ENCODE measurements at regions not wholly inside any gene's neighbourhood (a gene's known extent, or its start where the extent isn't known, plus 50 kb on each side); places are given as distances from the start of the nearest gene placed in this dataset.

- no peak for TF ChIP-seq EZH2 (IDR thresholded peaks at IDR 0.05; ENCODE audit: borderline replicate concordance)
- no peak for TF ChIP-seq EZH2phosphoT487 (IDR thresholded peaks at IDR 0.05; ENCODE audit: low read depth, severe bottlenecking, unreplicated experiment)
- TF ChIP-seq, protein P1, sequence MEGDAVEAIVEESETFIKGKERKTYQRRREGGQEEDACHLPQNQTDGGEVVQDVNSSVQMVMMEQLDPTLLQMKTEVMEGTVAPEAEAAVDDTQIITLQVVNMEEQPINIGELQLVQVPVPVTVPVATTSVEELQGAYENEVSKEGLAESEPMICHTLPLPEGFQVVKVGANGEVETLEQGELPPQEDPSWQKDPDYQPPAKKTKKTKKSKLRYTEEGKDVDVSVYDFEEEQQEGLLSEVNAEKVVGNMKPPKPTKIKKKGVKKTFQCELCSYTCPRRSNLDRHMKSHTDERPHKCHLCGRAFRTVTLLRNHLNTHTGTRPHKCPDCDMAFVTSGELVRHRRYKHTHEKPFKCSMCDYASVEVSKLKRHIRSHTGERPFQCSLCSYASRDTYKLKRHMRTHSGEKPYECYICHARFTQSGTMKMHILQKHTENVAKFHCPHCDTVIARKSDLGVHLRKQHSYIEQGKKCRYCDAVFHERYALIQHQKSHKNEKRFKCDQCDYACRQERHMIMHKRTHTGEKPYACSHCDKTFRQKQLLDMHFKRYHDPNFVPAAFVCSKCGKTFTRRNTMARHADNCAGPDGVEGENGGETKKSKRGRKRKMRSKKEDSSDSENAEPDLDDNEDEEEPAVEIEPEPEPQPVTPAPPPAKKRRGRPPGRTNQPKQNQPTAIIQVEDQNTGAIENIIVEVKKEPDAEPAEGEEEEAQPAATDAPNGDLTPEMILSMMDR (IDR thresholded peaks at IDR 0.05; ENCODE audit: poor library complexity): no peak
- H3K79me2 ChIP-seq: no peaks in the 10 kb centered on the region
- 68% methylated on average over 3 of the region's 3 CpGs for WGBS (ENCODE audit: low lambda C conversion rate, missing lambda C conversion rate)
- no peak overlapping the region for H3K4me3 ChIP-seq
- H3K27me3 ChIP-seq: peaks cover 3% of the 10 kb centered on the region
- H2AFZ ChIP-seq: no peak overlapping the region
- H4K20me1 ChIP-seq (ENCODE audit: insufficient read depth, poor library complexity, severe bottlenecking): no peaks in the 10 kb centered on the region
- no peak overlapping the region for H3K27ac ChIP-seq
- DNase-seq (ENCODE audit: low spot score): no peak
- no peaks in the 10 kb centered on the region for H3K9me2 ChIP-seq (replicated peaks; ENCODE audit: insufficient read depth)
- H3K9me3 ChIP-seq (ENCODE audit: low read depth): no peaks in the 10 kb centered on the region
- H3K4me2 ChIP-seq: no peak overlapping the region
- no peaks in the 10 kb centered on the region for H3K36me3 ChIP-seq (replicated peaks; ENCODE audit: insufficient read depth, low read depth)
- H3K4me1 ChIP-seq (ENCODE audit: insufficient read depth): no peaks in the 10 kb centered on the region
Measured at GRCh38 chr9:108710424-108710823, 145.4 kb downstream of the ACTL7B start.

GRCh38 chr9:108709997-108710396, 145.8 kb downstream of the ACTL7B start:
- H3K4me2 ChIP-seq: no peak overlapping the region
- H2AFZ ChIP-seq: no peak overlapping the region
- H3K4me3 ChIP-seq: no peak overlapping the region
- no peaks in the 10 kb centered on the region for H3K9me3 ChIP-seq (ENCODE audit: low read depth)
- H3K36me3 ChIP-seq (replicated peaks; ENCODE audit: insufficient read depth, low read depth): no peaks in the 10 kb centered on the region
- no peak overlapping the region for H3K27ac ChIP-seq
- no peaks in the 10 kb centered on the region for H3K9me2 ChIP-seq (replicated peaks; ENCODE audit: insufficient read depth)
- H4K20me1 ChIP-seq (ENCODE audit: insufficient read depth, poor library complexity, severe bottlenecking): no peaks in the 10 kb centered on the region
- H3K4me1 ChIP-seq (ENCODE audit: insufficient read depth): no peaks in the 10 kb centered on the region
- WGBS (ENCODE audit: low lambda C conversion rate, missing lambda C conversion rate): 96% methylated on average over 1 of the region's 1 CpG
- peaks cover 3% of the 10 kb centered on the region for H3K27me3 ChIP-seq
- TF ChIP-seq EZH2phosphoT487 (IDR thresholded peaks at IDR 0.05; ENCODE audit: low read depth, severe bottlenecking, unreplicated experiment) (no peak), EZH2 (IDR thresholded peaks at IDR 0.05; ENCODE audit: borderline replicate concordance) (no peak)
- TF ChIP-seq, protein P1 (IDR thresholded peaks at IDR 0.05; ENCODE audit: poor library complexity): no peak
- no peak for DNase-seq (ENCODE audit: low spot score)
- no peaks in the 10 kb centered on the region for H3K79me2 ChIP-seq

DNA sequence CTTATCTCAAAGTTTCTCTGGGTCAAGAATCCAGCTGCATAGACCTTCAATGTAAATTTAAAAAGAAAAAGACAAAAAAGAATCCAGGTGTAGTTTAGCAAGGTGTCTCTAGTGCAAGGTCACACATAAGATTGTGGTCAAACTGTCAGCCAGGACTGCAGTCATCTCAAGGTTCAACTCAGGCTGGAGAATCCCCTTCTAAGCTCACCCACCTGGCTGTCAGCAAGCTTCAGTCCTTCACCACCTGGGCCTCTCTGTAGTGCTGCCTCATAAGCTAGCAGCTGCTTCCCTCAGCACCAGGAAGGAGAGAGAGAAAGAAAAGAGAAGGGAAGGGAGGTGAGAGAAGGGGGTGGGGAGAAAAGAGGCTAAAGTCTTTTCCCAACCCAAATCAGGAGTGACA, 146.7 kb downstream of the ACTL7B start:
- no peak for DNase-seq (ENCODE audit: low spot score)
- TF ChIP-seq, protein P1 (IDR thresholded peaks at IDR 0.05; ENCODE audit: poor library complexity): no peak
- no peak for TF ChIP-seq EZH2 (IDR thresholded peaks at IDR 0.05; ENCODE audit: borderline replicate concordance)
- TF ChIP-seq EZH2phosphoT487 (IDR thresholded peaks at IDR 0.05; ENCODE audit: low read depth, severe bottlenecking, unreplicated experiment): no peak
- Histone ChIP-seq H3K4me1 (ENCODE audit: insufficient read depth) (no peaks in the 10 kb centered on the region), H3K27ac (no peak overlapping the region), H3K9me2 (replicated peaks; ENCODE audit: insufficient read depth) (no peaks in the 10 kb centered on the region), H2AFZ (no peak overlapping the region), H3K27me3 (peaks cover 3% of the 10 kb centered on the region), H3K4me2 (no peak overlapping the region), H3K4me3 (no peak overlapping the region), H3K79me2 (no peaks in the 10 kb centered on the region), H3K36me3 (replicated peaks; ENCODE audit: insufficient read depth, low read depth) (no peaks in the 10 kb centered on the region), H4K20me1 (ENCODE audit: insufficient read depth, poor library complexity, severe bottlenecking) (no peaks in the 10 kb centered on the region), H3K9me3 (ENCODE audit: low read depth) (no peaks in the 10 kb centered on the region)

DNA sequence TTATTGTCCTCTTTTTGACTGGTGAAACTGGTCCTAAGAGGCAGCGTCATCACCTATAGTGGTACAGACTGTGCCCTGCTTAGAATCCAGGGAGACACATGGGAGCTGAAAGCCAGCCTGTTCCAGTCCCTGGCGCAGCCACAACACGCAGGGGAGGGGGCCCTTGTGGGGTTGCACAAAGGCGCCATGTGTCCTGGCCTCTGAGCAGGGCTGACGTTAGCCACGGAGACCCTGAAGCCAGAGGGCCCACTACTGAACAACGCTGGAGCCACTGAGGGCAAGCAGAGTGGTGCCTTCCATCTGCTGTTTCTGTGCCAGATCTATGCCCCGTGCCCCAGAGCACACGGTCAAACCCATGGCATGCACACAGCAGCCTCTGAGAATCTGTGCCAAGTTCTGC, 147.3 kb downstream of the ACTL7B start:
- DNase-seq (ENCODE audit: low spot score): no peak
- TF ChIP-seq EZH2 (IDR thresholded peaks at IDR 0.05; ENCODE audit: borderline replicate concordance) (no peak), EZH2phosphoT487 (IDR thresholded peaks at IDR 0.05; ENCODE audit: low read depth, severe bottlenecking, unreplicated experiment) (no peak)
- TF ChIP-seq, protein P1 (IDR thresholded peaks at IDR 0.05; ENCODE audit: poor library complexity): no peak
- Histone ChIP-seq H3K27me3 (peaks cover 3% of the 10 kb centered on the region), H3K36me3 (replicated peaks; ENCODE audit: insufficient read depth, low read depth) (no peaks in the 10 kb centered on the region), H2AFZ (no peak overlapping the region), H3K79me2 (no peaks in the 10 kb centered on the region), H3K4me1 (ENCODE audit: insufficient read depth) (no peaks in the 10 kb centered on the region), H4K20me1 (ENCODE audit: insufficient read depth, poor library complexity, severe bottlenecking) (no peaks in the 10 kb centered on the region), H3K9me3 (ENCODE audit: low read depth) (no peaks in the 10 kb centered on the region), H3K4me3 (no peak overlapping the region), H3K4me2 (no peak overlapping the region), H3K9me2 (replicated peaks; ENCODE audit: insufficient read depth) (no peaks in the 10 kb centered on the region), H3K27ac (no peak overlapping the region)
- 96% methylated on average over 9 of the region's 9 CpGs for WGBS (ENCODE audit: low lambda C conversion rate, missing lambda C conversion rate)
